ENCODE measurements at regions not wholly inside any gene's neighbourhood (a gene's known extent, or its start where the extent isn't known, plus 50 kb on each side); places are given as distances from the start of the nearest gene placed in this dataset.
A peak's percentile ranks its signal among the peaks of the same experiment; 100 is the strongest.

DNA sequence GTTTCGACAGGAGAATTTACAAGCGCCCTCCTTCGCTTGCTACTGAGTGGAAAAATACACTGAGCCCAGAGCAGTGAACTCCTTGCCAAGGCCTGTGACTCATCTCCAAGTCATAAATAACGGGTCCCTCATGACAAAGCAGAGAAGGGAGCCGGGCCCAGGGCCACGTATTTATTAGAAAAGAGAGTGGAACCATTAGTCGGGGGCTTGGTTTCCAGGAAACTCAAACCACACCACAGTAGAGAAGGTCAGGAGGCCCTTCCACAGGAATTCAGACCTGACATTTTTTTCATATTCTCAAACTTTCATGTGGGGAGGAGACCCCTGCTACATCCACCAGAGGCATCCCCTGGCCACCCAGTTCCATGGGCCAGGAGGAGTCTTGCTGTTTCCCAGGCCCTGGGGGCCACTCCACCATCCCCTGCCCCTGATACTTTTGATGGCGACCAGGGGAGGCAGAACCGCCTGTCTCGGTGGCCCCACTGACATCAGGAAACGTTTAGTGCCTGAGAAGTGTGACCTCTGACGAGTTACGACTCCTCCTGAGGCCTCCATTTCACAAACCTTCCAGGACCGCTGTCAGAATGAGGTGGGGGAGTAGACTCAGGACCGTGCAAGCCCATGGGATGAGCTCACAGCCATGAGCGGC lies 289.7 kb downstream of the DYSF start:
- DNase-seq (ENCODE audit: low read depth, low spot score) = peak; percentile 97
- in situ Hi-C loops (cut with HindIII; ENCODE audit: low sequenced_read_pairs) = no loop called here
- TF ChIP-seq, protein P1, sequence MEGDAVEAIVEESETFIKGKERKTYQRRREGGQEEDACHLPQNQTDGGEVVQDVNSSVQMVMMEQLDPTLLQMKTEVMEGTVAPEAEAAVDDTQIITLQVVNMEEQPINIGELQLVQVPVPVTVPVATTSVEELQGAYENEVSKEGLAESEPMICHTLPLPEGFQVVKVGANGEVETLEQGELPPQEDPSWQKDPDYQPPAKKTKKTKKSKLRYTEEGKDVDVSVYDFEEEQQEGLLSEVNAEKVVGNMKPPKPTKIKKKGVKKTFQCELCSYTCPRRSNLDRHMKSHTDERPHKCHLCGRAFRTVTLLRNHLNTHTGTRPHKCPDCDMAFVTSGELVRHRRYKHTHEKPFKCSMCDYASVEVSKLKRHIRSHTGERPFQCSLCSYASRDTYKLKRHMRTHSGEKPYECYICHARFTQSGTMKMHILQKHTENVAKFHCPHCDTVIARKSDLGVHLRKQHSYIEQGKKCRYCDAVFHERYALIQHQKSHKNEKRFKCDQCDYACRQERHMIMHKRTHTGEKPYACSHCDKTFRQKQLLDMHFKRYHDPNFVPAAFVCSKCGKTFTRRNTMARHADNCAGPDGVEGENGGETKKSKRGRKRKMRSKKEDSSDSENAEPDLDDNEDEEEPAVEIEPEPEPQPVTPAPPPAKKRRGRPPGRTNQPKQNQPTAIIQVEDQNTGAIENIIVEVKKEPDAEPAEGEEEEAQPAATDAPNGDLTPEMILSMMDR (IDR thresholded peaks at IDR 0.05; ENCODE audit: low read depth, low read length) = no peak
- no peak overlapping the region for H3K4me3 ChIP-seq (ENCODE audit: low read depth, low read length)

GRCh38 chr2:71736986-71737385 lies 283.6 kb downstream of the DYSF start:
- TF ChIP-seq, protein P1 (IDR thresholded peaks at IDR 0.05; ENCODE audit: low read depth, low read length) = no peak
- DNase-seq (ENCODE audit: low read depth, low spot score) = no peak
- in situ Hi-C loops (cut with HindIII; ENCODE audit: low sequenced_read_pairs) = no loop called here

DNA sequence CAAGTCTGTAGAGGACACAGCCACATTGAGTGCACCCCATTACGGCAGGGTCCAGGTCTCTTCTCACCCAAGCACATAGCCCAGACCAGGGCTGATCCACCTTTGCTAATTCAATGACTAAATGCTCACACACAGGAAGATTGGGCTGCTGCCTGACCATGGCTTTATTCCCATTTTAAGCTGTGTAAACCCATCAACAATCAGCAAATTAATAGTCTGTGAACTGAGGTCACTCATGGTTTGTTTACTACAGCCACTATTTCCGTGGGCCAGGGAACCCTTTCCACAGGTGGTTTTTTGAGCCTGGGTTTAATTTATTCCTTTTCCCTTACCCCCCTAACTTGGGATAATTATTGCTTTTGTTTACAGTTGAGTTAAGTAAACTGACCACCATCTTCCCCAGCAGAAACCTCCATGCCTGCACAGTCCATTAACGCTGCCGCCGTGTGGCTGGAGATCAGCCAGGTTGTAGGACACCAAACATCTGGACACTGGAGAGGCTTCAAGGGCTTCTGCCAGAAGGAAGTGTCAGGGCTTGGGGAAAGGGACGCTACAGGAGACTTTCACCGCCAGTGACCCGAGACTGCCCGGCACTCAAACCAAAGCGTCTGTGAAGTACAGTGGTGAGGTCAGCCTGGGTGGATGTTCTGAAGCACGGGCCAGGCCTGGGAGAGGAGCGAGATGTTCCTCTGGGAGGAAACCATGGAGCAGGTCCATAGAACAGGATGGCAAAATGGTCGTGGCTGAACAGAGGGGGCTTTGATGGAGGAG lies 282.9 kb downstream of the DYSF start:
- in situ Hi-C loops (cut with HindIII; ENCODE audit: low sequenced_read_pairs) = no loop called here
- no peak for DNase-seq (ENCODE audit: low read depth, low spot score)
- no peak overlapping the region for H3K4me3 ChIP-seq (ENCODE audit: low read depth, low read length)
- TF ChIP-seq, protein P1 (IDR thresholded peaks at IDR 0.05; ENCODE audit: low read depth, low read length) = no peak

More at GRCh38 chr2:71736986-71737385, 283.6 kb downstream of the DYSF start:
- H3K4me3 ChIP-seq (ENCODE audit: low read depth, low read length) = no peak overlapping the region
